Esophagus squamous epithelium (tissue), 5 donors: ENCODE measurements at regions not wholly inside any gene's neighbourhood (a gene's known extent, or its start where the extent isn't known, plus 50 kb on each side); places are given as distances from the start of the nearest gene placed in this dataset.
"Not testable (repeated sequence)": the region's sequence is repeated elsewhere in the genome, so short reads cannot be mapped to it uniquely, and the experiment has no call there.

Source experiments
- DNase-seq: peaks from one replicate; lab custom pipeline; 2025; lab: John Stamatoyannopoulos, UW
- H3K27ac ChIP-seq, 4 donors: fragments of 200-600 bp; sonication (generic); one replicate each; pipeline ENCODE4 v1.5.1; 2016 to 2019; ENCODE audit warnings: mild to moderate bottlenecking in 1 of 4
- H3K27me3 ChIP-seq, 4 donors: fragments of 200-600 bp; sonication (generic); 1 replicate in 3 of 4; 2 replicates in 1 of 4; pipeline versions ENCODE4 v1.5.1 to v1.6.0; 2017 to 2021; ENCODE audit warnings: antibody characterized with exemption in 1 of 4
- H3K36me3 ChIP-seq, 3 donors: fragments of 200-600 bp; sonication (generic); one replicate each; pipeline ENCODE4 v1.5.1; 2016 to 2019
- H3K4me1 ChIP-seq, 3 donors: fragments of 200-600 bp; sonication (generic); one replicate each; pipeline ENCODE4 v1.5.1; 2017 to 2019
- H3K4me3 ChIP-seq, 4 donors: fragments of 200-600 bp; sonication (generic); 1 replicate in 3 of 4; 2 replicates in 1 of 4; pipeline ENCODE4 v1.5.1; 2016 to 2019; ENCODE audit warnings: mild to moderate bottlenecking in 2 of 4, moderate library complexity in 1 of 4
- H3K9me3 ChIP-seq, 3 donors: fragments of 200-600 bp; sonication (generic); one replicate each; pipeline ENCODE4 v1.5.1; 2016 to 2019
- CTCF ChIP-seq, 6 experiments: fragments of 450-650 bp in 4 of 6; fragments of 200-600 bp in 2 of 6; sonication (generic) in 2 of 6; IDR thresholded peaks; one replicate each; pipeline ENCODE4 v1.5.1; 2016 to 2019; ENCODE audit warnings: antibody characterized with exemption in 6 of 6, mild to moderate bottlenecking in 4 of 6, moderate library complexity in 4 of 6
- POLR2A ChIP-seq, 4 donors: fragments of 450-650 bp; IDR thresholded peaks; one replicate each; pipeline ENCODE4 v1.6.1; 2017; ENCODE audit warnings: antibody characterized with exemption in 4 of 4, mild to moderate bottlenecking in 4 of 4, moderate library complexity in 3 of 4
- WGBS, 2 donors: methylation state at CpG; one replicate each; pipeline ENCODE4 v1.1.5; 2018; 5-methylcytosine and 5-hydroxymethylcytosine counted together
- intact Hi-C: fragments of 100-400 bp; cut with DNase I; formaldehyde crosslinking; loops from one replicate; pipeline ENCODE4 v1.15.0; 2022
- donor health status: DM: yes; HTN: yes; CAD: no.

DNA sequence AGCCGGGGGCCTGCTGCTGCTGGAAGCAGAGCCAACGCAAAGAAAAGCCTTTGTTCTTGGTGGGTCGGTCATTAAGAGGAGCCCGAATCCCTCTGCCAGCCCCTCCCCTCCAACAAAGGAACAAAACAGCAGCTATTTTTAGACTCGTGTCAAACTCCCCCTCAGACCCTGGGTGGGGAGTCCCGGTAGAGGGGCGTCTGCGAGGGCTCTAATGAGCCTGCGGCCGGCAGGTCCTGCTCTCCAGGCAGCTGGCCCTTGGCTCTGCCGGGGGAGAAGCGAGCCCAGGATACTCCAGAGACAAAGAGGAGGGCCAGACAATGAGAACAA is 114.0 kb downstream of the LHX2 start:
- peaks cover 0 to 9% (median 0%) of the 10 kb centered on the region in 3 donors for H3K9me3 ChIP-seq
- H3K36me3 ChIP-seq, result no peaks in the 10 kb centered on the region
- no peak for TF ChIP-seq CTCF (IDR thresholded peaks at IDR 0.05)
- 32% methylated on average over 4 of the region's 12 CpGs; no CpG with 5 or more reads in 1 of the 2 donors for WGBS, 2 donors
- H3K27me3 ChIP-seq, result peaks cover 0 to 9% (median 0%) of the 10 kb centered on the region in 4 donors
- intact Hi-C loops, result loop anchor here (5.0 to 10.0 kb wide), 2 partner anchors 197 to 269 kb away; no protein-coding TSS in a partner anchor
- no peak overlapping the region for H3K4me3 ChIP-seq
- no peak for DNase-seq
- no peaks in the 10 kb centered on the region for H3K4me1 ChIP-seq
- H3K27ac ChIP-seq, result no peak overlapping the region

DNA sequence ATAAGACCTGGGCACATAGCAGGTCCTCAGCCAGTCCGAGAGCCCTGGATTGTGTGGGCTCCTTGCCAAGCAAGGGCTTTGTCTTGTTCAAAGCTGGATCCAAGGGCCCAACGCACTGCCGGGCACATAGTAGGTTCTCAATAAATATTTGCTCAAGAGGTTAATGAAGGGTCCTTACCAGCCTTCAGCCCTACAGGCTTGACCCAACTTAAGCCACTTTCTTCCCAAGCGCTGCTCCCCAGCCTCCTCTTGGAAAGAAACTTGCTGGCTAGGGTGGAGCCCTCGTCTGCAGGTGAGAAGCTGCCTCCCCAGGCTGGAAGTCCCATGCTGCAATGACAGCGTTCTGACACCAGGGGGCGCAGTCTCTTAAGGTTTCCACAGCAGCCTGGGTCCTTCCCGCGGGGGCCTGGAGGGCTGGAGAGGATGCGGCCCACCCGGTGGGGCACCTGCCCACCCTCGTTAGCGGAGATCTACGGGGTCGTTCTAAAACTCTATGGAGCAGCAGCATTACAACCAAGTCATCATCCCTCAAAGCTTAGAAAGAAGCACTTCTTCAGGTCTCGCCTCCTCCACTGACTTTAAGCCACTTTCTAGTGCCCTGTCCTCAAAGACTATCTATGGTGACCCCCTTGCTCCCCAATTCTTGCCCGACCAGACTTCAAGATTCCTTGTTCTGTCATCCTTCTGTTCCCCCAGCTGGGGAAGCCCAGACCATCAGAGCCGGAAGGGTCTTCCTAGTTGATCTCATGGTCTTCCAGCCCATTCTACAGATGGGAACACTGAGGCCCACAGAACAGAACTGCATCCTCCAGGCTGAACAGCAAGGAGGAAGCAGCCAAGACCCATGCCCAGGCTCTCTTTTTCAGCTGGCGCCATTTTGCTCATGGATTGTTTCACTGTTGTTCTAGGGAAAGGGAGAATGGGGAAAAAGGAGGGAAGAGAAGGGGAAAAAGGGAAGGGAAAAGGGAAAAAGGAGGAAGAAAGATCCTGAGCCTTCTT is 115.4 kb downstream of the LHX2 start:
- intact Hi-C loops, result loop anchor here (5.0 to 10.0 kb wide), 2 partner anchors 195 to 268 kb away; no protein-coding TSS in a partner anchor
- WGBS, 2 donors, result 29 to 70% methylated on average over 7 to 17 of the region's 19 CpGs
- Histone ChIP-seq H3K27ac (no peak overlapping the region), H3K4me3 (no peak overlapping the region), H3K27me3 (peaks cover 0 to 9% (median 0%) of the 10 kb centered on the region in 4 donors), H3K9me3 (peaks cover 0 to 2% (median 0%) of the 10 kb centered on the region in 3 donors), H3K4me1 (no peaks in the 10 kb centered on the region), H3K36me3 (no peaks in the 10 kb centered on the region)
- TF ChIP-seq CTCF (IDR thresholded peaks at IDR 0.05), result peak; percentile 94 to 99 (median 96)
- no peak for TF ChIP-seq POLR2A (IDR thresholded peaks at IDR 0.05)
- peak; percentile 8 for DNase-seq

GRCh38 chr9:124128568-124129166 is 117.1 kb downstream of the LHX2 start:
- intact Hi-C loops, result loop anchor here (5.0 to 10.0 kb wide), 2 partner anchors 194 to 266 kb away; no protein-coding TSS in a partner anchor
- WGBS, 2 donors, result 68 to 74% methylated on average over 12 of the region's 12 CpGs
- Histone ChIP-seq H3K9me3 (no peaks in the 10 kb centered on the region), H3K27ac (no peak overlapping the region), H3K4me3 (no peak overlapping the region), H3K36me3 (no peaks in the 10 kb centered on the region), H3K27me3 (peaks cover 0 to 9% (median 0%) of the 10 kb centered on the region in 4 donors), H3K4me1 (no peaks in the 10 kb centered on the region)
- no peak for TF ChIP-seq POLR2A (IDR thresholded peaks at IDR 0.05)
- no peak for TF ChIP-seq CTCF (IDR thresholded peaks at IDR 0.05)
- no peak for DNase-seq

DNA sequence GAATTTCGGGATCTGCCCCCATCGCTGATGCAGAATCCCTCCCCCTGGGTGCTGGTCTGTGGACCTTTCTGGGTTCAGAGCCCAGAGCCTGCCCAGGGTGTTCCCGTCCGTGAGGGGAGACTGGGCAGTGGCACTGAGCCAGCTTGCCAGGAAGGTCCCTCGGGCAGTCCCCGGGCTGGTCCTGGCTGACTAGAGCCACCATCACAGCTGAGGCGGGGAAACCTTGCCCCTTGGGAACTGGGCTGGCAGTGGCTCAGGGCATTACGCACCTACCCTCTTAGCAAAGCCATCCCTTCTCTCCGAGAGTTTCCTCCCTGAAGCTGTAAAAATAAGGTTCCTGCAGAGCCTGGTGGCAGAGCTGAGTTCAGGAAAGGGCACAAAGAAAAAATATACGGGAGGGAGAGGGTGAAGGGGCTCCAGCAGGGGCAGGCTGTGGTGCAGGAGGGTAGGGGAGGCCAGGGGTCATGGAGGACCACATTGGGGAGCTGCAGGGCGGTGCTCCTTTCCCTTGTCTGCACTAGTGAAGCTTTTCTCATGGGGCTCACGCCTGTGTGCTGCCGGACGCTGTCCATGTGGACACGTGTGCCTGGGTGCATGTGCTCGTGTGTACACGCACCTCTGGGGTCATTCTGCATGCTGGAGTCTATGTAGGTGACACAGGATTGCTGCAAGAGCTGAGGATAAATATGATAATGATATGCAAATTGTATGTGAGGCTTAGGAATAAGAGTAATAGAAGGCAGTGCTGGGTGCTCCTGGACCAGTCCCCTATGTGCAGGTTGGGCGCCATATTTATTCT is 118.9 kb downstream of the LHX2 start:
- H3K36me3 ChIP-seq, result no peaks in the 10 kb centered on the region
- peaks cover 0 to 4% (median 0%) of the 10 kb centered on the region in 4 donors for H3K27me3 ChIP-seq
- no peak for DNase-seq
- H3K4me3 ChIP-seq, result no peak overlapping the region
- TF ChIP-seq CTCF (IDR thresholded peaks at IDR 0.05) (no peak), POLR2A (IDR thresholded peaks at IDR 0.05) (no peak)
- H3K27ac ChIP-seq, result no peak overlapping the region
- 62 to 71% methylated on average over 12 of the region's 18 CpGs for whole genome bisulfite sequencing, 2 donors
- intact Hi-C loops, result no loop called here
- H3K4me1 ChIP-seq, result no peaks in the 10 kb centered on the region
- H3K9me3 ChIP-seq, result no peaks in the 10 kb centered on the region

DNA sequence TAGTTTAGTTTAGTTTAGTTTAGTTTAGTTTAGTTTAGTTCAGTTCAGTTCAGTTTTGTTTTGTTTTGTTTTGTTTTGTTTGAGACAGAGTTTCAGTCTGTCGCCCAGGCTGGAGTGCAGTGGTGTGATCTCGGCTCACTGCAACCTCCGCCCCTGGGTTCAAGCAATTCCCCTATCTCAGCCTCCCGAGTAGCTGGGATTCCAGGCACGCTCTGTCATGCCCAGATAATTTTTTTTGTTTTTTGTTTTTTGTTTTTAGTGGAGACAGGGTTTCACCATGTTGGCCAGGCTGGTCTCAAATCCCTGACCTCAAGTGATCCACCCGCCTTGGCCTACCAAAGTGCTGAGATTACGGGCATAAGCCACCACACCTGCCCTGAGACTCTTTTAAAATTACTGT is 120.0 kb downstream of the LHX2 start:
- DNase-seq, H3K4me3 ChIP-seq, H3K27ac ChIP-seq, intact Hi-C loops, H3K36me3 ChIP-seq, H3K9me3 ChIP-seq, H3K27me3 ChIP-seq, H3K4me1 ChIP-seq: not testable (repeated sequence)
- WGBS, 2 donors, result 63 to 82% methylated on average over 7 of the region's 7 CpGs
